Breast epithelium (tissue), 3 donors: ENCODE measurements at regions not wholly inside any gene's neighbourhood (a gene's known extent, or its start where the extent isn't known, plus 50 kb on each side); places are given as distances from the start of the nearest gene placed in this dataset.

Experiments
- POLR2A ChIP-seq: fragments of 450-650 bp; IDR thresholded peaks from one replicate; pipeline ENCODE4 v1.6.1; 2016; ENCODE audit warnings: antibody characterized with exemption, mild to moderate bottlenecking, moderate library complexity
- POLR2AphosphoS5 ChIP-seq, 3 donors: sonication (generic); formaldehyde crosslinking; IDR thresholded peaks; one replicate each; pipeline ENCODE4 v1.6.1; 2017; ENCODE audit warnings: antibody characterized with exemption in 3 of 3
- TF ChIP-seq, protein P1 (sequence below), 3 donors: fragments of 450-650 bp; IDR thresholded peaks; one replicate each; pipeline ENCODE4 v1.5.1; 2016 to 2017; ENCODE audit warnings: antibody characterized with exemption in 3 of 3, mild to moderate bottlenecking in 3 of 3, moderate library complexity in 3 of 3

DNA sequence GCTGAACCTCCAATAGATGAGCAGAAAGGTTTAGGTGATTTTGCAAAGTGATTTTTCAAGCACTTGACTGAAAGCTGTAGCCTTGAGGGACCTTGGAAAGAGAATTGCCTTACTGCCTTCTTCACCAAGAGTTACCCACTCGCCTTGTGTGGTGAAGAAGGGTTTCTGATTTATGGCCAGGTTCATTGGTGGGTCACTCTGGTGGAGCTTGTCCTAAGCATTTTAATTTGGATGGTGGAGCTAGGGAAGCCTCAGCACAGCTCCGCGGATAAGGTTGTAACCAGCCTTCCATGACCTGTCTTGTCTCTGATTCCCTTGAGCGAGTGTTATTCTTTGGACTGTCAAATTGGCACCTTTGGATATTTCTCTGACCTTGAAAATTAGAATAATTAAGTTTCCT lies 226.4 kb downstream of the FAT3 start:
- TF ChIP-seq, protein P1, sequence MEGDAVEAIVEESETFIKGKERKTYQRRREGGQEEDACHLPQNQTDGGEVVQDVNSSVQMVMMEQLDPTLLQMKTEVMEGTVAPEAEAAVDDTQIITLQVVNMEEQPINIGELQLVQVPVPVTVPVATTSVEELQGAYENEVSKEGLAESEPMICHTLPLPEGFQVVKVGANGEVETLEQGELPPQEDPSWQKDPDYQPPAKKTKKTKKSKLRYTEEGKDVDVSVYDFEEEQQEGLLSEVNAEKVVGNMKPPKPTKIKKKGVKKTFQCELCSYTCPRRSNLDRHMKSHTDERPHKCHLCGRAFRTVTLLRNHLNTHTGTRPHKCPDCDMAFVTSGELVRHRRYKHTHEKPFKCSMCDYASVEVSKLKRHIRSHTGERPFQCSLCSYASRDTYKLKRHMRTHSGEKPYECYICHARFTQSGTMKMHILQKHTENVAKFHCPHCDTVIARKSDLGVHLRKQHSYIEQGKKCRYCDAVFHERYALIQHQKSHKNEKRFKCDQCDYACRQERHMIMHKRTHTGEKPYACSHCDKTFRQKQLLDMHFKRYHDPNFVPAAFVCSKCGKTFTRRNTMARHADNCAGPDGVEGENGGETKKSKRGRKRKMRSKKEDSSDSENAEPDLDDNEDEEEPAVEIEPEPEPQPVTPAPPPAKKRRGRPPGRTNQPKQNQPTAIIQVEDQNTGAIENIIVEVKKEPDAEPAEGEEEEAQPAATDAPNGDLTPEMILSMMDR (IDR thresholded peaks at IDR 0.05) = no peak
- TF ChIP-seq POLR2AphosphoS5 (IDR thresholded peaks at IDR 0.05) (no peak), POLR2A (no peak)
